ENCODE measurements at regions not wholly inside any gene's neighbourhood (a gene's known extent, or its start where the extent isn't known, plus 50 kb on each side); places are given as distances from the start of the nearest gene placed in this dataset.

DNA sequence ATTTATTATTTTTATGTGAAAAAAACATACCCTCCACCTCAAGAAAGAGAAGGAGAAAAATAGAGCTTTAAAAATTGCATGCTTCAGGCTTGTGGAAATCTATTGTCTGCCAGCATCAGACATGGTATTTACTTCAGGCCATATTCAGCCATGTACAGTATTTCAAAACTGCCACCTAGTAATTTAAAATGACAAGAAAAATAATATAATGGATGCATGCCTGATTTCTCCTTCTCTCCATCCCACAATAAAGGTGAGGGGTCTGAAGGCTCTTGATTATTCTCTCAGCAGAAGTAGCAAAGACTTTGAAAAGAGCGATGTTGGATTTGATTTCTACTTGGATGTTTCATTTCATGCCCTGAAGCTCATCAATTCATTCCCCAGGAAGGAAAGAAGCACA is 250.7 kb downstream of the TBC1D4 start:
- DNase-seq (ENCODE audit: low spot score), result no peak

DNA sequence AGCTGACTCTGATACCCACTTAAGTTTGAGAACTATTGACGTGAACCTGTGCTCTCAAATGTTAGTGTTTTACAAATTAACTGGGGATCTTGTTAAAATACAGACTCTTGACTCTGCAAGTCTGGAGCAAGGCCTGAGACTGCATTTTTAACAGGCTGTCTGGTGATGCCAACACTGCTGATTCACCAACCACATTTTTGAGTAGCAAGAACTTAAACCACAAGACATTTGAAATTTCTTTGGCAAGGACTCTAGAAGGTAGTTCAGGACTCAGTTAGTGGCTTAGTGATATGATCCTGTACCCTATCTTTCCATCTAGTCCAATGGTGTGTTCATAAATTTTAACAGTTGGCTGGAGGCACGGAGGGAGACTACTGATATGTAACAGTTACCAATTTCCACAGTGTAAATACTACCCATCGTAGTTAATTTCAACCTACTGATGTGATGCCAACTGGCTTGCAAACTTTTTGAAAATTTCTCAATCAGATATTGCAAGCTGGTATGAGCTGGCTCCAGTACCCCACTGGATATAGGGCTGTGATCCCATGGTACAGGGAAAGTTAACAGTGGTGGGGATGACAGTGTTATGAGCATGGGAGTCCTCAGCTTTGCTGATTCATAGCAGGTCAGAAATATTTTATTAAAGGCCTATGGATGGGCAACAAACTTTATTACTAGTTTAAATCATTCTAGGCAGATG is 255.1 kb downstream of the TBC1D4 start:
- peak; percentile 65 for DNase-seq (ENCODE audit: low spot score)

GRCh38 chr13:75226092-75226491 is 255.9 kb downstream of the TBC1D4 start:
- DNase-seq (ENCODE audit: low spot score), result no peak

DNA sequence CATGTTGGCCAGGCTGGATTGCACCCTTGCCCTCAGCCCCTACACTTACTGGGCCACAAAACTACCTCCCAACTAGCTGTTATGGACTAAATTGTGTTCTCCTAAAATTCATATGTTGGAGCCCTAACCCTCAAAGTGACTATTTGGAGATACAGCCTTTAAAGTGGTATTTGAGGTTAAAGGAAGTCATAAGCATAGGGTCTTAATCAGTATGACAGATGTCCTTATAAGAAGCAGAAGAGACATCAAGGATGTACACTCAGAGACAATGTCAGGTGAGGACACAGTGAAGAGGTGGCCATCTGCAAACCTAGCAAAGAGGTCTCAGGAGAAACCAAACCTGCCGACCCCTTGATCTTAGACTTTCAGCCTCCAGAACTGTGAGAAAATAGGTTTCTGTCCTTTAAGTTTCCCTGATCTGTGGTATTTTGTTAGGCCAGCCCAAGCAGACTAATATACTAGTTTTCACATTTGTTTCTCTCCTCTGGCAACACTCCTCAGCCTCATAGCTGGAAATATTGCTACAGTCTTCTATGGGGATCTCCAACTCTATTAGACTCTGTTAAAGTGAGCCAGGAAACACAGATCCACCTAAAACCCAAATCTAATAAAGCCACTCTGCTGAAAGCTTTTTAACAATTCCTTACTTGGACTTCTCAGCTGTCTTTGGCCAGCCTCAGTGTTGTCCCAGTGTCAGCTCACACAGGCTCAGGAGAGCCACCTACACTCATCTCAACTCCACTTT is 256.5 kb downstream of the TBC1D4 start:
- DNase-seq (ENCODE audit: low spot score), result no peak

DNA sequence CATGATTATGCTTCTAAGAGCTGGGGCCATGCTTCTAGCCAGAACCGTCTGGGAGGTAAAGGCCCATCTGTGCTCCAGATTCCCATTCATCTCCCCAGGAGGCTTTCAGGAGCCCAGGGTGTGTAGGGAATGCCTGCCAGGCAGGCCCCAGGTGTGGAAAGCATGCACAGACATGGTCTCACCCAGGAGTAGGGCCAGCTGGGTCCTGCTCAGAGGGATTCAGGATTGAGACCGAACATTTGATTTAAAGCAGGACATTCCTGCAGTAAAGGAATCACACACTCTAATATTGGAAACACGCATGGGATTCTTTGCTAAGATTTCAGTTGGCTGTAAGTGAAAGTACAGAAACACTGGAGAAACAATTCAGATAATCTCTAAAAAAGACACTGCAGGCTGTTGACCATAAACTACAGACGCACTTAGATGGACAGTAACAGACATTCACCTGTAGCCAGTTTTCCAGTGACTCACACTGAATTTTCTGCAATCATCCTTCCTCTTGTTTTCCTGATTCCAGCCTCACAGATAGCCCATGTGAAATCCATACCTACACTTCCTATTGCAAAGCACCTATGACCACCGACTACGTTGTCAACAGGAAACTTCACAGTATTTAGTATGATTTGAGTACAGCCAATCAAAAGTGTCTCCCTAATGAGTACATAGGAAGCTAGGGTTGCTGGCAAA is 257.8 kb downstream of the TBC1D4 start:
- DNase-seq (ENCODE audit: low spot score), result no peak

DNA sequence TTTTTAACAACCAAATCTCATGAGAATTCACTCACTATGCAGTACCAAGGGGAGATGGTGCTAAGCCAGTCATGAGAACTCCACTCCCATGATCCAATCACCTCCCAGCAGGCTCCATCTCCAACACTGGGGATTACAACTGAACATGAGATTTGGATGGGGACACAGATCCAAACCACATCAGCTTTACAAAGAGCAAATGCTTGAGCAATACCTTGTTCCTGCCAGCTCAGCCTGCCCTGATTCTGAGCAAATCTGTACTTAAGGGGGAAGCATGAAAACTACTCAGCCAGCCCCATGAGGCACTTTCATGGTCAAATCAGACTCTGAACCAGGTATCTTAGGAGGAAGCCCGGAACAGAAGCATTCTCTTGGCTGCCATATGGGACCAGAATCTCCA is 259.9 kb downstream of the TBC1D4 start:
- no peak for DNase-seq (ENCODE audit: low spot score)

GRCh38 chr13:75220861-75221260 is 261.1 kb downstream of the TBC1D4 start:
- DNase-seq (ENCODE audit: low spot score), result no peak

DNA sequence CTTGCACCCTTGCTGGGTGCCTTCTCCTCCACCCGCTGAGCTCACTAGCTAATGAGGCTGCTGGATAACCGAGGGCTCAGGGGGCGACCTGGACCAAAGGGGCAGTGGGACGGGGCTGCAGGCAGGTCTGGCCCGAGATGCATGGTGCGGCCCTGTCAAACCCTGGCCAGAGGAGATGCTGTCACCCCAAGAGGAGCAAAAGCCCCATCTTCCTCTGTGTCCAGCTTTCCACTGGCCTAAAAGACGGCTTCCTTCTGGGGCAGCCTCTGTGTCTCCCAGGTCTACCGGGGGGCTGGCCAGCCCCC is 261.8 kb downstream of the TBC1D4 start:
- DNase-seq (ENCODE audit: low spot score), result no peak

GRCh38 chr13:75219479-75220237 is 262.3 kb downstream of the TBC1D4 start:
- DNase-seq (ENCODE audit: low spot score), result peak; percentile 77

DNA sequence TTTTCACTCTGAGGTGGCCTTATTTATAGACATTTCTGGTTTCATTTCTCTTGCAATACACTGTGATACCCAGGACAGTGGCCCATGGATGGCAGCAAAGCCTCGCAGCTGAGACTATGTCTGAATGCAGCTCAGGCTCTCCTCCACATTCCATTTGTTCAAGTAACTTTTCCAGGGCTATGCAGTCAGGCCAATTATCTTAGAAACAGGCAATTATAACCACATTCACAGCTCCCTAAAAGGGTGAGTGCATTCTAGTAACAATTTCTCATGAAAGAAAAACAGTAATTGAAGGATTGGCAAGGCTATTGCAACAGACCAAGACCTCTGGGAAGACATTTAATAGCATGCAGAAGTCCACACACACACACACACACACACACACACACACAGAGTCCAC is 264.0 kb downstream of the TBC1D4 start:
- DNase-seq (ENCODE audit: low spot score), result peak; percentile 24

- DNase-seq (ENCODE audit: low spot score), result no peak
Observed at GRCh38 chr13:75216038-75216437, 265.9 kb downstream of the TBC1D4 start.

DNA sequence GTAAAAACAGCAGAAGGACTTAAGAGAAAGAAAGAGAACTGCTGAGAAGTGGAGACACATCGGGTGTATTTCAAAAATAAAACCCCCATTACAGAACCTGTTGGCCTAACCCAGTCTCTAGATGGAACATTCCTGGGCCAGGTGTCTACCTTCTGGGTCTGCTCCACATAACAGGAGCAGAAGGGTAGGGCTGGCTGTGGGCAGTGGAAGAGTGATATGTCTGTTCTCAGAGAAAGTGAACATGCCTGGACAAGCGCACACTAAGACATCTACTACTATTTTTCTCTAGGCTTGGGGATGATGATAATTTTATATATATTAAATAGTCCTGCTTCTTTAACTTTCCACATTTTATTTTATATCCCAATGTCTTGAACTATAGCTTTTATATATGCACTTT is 267.1 kb downstream of the TBC1D4 start:
- DNase-seq (ENCODE audit: low spot score), result no peak

GRCh38 chr13:75202981-75203380 is 279.0 kb downstream of the TBC1D4 start:
- DNase-seq (ENCODE audit: low spot score), result no peak

DNA sequence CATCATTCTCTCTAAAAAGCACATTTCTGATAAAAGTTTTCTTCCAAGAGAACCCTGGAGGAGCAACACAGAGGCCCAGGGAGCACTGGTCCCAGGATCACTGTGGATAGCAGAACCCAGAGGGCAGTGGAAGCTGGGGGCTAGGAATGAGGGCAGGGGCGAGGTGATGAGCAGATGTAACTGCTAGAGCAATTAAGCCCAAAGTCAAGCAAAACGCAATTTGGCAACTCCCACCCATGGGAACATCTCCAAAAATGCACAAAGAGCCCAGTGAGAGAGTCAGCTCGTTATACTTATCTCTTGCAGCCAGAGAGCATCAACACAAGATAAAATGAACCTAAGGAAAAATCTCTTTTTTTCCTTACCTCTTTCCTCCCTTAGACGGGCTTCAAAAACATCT is 284.2 kb downstream of the TBC1D4 start:
- no peak for DNase-seq (ENCODE audit: low spot score)

- peak; percentile 24 for DNase-seq (ENCODE audit: low spot score)
Observed at GRCh38 chr13:75196147-75196837, 285.7 kb downstream of the TBC1D4 start.

DNA sequence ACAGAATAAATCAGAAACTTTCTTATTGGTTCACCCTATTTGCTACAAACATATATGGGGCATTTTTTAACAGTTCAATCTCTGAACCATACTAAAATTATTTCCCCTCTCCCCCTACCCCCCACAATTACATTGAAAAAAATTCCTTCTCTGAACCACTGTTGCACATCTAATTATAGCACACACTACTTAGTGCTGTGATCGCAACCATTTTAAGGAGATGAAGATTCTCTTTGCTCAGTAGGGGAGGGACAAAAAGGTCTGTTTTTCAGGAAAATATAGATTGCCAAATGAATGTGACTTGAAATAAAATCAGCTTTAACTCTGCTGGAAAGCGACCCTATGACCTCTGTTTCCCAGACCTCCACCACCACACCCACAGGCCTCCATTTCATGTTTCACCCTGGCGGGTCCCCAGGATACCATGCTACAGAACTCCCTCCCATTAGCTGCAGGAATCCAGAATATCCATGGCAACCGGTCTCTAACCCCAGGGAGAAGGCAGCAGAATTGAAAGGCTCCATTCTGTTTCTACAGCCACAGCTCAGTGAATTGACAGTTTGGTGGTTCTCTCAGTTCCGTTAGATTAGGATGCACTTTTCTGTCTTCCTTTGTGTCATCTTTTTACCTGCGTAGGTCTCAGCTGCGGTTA is 286.3 kb downstream of the TBC1D4 start:
- no peak for DNase-seq (ENCODE audit: low spot score)

DNA sequence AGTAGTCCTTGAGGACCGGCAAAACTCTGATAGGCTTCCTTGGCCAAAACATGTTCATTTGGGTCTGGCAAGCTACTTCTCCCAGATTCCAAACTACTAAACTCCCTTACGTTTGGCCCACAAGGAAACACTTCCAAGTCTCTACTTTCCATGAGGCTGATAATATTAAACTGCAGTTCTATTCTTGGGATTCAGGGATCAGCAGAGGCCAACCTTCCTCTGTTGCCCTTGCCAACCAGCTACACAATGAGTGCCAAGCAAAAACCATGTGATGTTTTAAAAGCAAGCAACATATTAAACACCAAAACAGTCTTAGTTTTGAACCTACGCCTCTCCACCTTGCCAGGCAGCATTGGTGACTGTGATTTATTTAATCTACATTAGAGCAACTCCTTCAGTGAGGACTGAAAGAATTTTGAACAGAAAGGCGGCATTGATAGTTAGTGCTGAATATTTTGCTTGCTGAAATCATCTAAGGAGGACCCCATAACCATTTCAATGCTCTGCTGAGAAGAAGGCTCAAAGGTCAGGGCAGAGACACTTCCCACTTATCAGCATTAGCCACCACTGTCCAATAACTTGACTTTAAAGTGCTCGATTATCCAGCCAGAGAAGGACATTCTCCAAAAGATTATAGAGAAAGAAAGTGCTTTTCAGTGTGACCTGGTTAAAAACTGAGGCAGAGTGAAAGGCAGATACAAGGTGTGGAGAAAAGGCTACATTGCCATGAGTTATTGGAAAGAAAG is 287.1 kb downstream of the TBC1D4 start:
- no peak for DNase-seq (ENCODE audit: low spot score)

GRCh38 chr13:75186379-75186778 is 295.6 kb downstream of the TBC1D4 start:
- DNase-seq (ENCODE audit: low spot score), result no peak

GRCh38 chr13:75181906-75182305 is 300.1 kb downstream of the TBC1D4 start:
- peak; percentile 26 for DNase-seq (ENCODE audit: low spot score)

- peak; percentile 17 for DNase-seq (ENCODE audit: low spot score)
Observed at GRCh38 chr13:75180805-75181455, 301.0 kb downstream of the TBC1D4 start.
